HG03045 (cell line): ENCODE measurements at regions not wholly inside any gene's neighbourhood (a gene's known extent, or its start where the extent isn't known, plus 50 kb on each side); places are given as distances from the start of the nearest gene placed in this dataset.

Experiments
- ATAC-seq: cut with Tn5 transposase; IDR thresholded peaks from one replicate; pipeline ENCODE4 v1.9.1; 2021; ENCODE audit warnings: mild to moderate bottlenecking, moderate library complexity; ENCODE audit not compliant: unreplicated experiment

GRCh38 chr1:105934806-105935205 is 1121.7 kb upstream of the PRMT6 start:
- ATAC-seq = no peak

- ATAC-seq = no peak
These were observed 1091.6 kb upstream of the PRMT6 start for GRCh38 chr1:105964879-105965278.

DNA sequence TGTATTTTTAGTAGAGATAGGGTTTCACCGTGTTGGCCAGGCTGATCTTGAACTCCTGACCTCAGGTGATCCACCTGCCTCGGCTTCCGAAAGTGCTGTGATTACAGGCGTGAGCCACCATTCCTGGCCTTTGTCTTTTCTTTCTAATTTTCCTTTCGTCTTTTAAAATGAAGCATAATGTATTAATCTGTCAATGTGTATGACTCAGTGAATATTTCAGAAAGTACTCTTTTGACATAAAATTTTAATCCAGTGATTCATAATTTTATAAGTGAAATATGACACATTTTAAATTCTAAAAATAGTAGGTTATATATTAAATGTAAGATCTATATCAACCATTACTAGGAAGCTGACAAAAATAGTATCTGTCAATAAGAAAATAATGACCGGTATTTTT is 1059.0 kb upstream of the PRMT6 start:
- no peak for ATAC-seq

DNA sequence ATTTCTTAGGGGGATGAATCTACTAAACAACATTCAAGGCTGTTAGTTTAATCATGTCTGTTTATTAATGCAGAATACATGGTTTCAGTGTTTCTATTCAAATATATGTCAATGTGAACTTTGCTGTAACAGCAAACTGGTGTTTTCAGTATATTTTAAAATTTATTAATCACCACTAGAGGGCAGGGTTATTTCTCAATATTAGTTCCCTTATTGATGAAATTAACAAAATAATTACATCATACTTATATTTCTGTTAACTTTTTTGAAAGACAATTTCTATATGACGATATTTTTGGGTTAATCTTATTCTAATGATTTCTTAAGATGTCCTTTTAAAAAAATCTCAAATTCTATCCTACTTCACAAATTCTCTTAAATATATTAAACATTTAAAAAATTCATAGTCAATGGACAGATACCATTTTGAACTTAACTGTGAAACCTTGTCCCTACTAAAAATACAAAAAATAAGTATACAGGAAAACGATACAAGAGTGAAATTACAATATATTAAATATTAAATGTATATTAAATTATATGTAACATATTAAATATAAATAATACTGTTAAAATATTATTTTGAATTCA is 1034.1 kb upstream of the PRMT6 start:
- ATAC-seq = no peak

DNA sequence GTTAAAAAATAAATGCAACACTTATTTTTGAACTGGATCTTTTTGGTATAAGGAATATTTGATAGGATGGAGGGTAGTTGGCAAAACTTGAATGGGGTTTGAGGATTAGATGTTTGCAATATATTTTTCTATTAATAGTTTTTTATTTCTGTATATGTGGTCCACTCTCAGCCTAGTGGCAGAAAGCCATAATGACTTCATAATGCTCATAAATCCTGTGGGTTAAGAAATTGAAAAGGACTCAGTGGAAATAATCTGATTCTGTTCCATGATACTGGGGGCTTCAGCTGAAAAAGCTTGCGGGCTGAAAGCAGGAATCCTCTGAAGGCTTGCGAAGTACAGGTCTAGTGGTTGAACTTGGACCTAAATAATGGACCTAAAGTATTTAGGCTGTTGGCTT is 1028.6 kb upstream of the PRMT6 start:
- ATAC-seq = no peak

- ATAC-seq = no peak
These were observed 1018.9 kb upstream of the PRMT6 start for GRCh38 chr1:106037526-106037925.

DNA sequence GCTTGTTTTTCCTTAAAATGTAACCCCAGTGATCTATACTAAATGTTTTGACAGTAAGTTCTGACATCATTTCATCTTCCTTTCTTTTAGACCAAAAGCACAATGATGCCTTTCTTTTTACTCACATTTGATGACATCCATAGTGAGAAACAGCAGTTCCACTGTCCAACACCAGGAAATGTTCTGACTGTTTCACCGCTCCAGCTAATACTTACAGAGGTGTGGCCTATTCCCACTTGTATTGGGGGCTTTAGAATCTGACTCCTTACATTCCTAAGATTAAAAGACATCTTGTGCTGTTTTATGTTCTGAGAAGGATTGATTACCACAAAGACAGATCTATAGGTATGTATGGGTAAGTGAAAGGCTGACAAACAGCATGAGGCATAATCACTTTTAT is 1018.2 kb upstream of the PRMT6 start:
- no peak for ATAC-seq

DNA sequence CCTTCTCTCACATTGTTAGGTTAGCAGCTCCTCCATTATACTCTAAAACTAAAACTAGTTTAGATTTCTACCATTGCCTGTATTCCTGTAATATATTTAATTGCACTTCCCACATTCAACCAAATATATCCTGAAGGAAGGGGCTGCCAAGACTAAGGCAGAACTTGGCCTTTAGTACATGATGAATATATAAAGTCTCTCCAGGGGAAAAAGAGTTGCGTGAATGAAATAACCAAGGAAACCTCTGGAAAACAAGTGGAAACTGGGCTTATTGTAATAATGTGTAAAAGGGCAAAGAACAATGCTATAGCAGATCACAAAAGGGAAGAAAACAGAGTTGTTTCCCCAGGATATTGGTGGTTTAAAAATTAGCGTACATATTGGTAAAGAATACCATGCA is 1012.5 kb upstream of the PRMT6 start:
- no peak for ATAC-seq

- ATAC-seq = no peak
These were observed 1009.3 kb upstream of the PRMT6 start for GRCh38 chr1:106047210-106047609.

DNA sequence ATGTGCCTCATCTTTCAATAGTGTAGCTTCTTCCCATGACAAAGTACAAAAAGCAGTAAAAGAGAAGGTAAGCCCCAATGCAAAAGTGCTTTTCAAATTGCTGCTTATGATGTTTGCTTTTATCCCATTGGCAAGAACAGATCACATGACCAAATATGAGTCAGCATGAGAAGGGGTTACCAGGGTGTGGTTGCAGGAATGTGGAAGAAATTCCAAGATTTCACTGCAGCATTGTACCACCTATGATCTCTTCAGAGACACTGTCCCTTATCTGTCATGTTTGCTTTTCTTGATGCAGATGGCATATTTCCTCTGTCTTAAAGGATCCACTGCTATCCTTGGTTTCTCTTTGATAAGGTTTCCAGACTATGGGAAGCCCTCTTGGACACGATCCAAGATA is 1006.9 kb upstream of the PRMT6 start:
- no peak for ATAC-seq

- ATAC-seq = no peak
These were observed 1000.6 kb upstream of the PRMT6 start for GRCh38 chr1:106055855-106056254.

DNA sequence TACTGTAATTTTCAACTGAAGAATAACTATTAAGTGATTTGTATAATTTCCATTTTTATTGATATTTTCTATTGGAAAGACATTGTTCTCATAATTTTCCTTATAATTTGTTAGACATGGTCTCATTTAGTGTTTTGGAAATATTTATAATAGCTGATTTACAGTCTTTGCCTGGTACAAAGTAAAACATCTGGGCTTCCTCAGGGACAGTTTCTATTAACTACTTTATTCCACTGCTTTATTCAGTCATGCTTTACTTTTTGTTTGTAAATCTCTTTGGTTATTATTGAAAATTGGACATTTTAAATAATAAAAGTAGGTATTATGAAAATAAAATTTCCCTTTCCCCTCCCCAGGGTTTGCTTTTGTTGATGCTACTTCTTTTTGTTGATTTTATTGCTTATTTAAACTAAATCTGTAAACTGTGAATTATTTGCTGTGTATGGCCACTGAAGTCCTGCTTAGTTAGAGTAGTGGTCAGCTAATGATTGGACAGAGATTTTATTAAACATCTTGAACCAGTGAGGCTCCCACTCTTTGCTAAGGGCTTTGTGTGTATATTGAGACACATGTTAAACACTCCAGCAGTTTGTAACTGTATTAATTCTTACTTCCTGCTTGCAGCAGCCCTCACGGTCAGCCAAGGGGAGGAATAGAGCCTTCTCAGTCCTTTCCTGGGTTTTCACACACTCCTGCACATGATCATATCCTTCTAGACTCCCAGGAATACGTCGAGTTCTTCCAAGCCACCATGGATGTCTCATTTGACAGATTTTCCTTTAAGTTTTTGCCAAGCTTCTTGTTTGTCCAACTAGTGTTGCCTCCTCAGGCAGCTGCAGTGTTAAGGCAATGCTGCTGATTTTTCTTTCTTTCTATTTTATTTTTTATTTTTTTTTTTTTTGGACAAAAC is 994.6 kb upstream of the PRMT6 start:
- no peak for ATAC-seq

DNA sequence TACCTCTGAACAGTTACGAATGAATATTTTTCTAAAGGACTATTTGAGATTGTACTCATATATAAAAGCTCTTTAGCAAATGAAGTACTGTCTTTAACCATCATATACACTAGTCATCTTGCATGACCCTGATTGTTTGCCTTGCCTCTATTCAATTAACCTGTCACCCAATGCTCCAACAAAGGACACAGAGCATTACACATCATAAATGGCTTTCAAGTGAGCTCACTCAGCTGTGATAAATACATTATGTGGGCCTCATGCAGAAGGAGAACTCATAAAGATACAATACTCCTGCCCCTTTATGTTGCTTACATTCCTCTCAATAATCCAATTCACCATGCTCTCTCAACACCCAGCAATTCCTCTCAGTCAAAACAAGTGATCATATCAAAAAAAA is 993.0 kb upstream of the PRMT6 start:
- no peak for ATAC-seq

- ATAC-seq = peak; percentile 59
These were observed 983.4 kb upstream of the PRMT6 start for GRCh38 chr1:106072909-106073600.

GRCh38 chr1:106080608-106081325 is 975.7 kb upstream of the PRMT6 start:
- ATAC-seq = no peak

DNA sequence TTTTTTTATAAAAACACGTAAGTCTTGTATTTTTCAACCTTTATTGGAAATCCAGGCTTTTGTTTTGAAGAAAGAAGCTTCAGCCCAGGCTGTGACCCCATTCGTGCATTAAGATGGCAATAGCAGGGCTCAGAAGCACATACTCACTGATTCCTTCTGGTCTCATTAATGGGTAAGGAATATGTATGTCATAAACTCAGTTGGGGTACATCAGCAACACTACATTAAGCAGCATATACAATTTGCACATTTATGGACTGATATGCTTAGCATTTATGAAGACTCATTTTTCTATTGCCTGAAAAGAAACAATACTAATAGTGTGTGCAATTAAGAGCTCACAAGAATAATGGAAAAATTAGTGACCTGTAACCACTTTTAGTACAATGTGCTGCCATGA is 945.4 kb upstream of the PRMT6 start:
- no peak for ATAC-seq

DNA sequence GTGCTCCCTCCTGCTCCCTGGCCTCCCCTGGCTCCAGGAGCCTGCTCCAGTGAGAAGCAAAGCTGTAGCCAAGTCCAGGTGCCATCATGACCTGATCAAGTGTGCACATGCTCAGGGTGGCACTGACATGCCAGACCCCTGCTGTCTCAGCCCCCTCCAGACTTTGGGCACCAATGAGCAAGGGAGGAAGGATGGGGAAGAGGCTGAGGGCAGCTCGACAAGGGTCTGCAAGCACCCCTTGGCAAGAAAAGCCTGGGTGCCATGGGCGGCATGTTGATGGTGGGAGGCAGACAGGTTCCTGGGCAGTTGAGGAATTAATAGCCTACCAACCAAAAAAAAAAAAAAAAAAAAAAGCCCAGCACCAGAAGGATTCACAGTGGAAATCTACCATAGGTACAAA is 942.6 kb upstream of the PRMT6 start:
- ATAC-seq = no peak

DNA sequence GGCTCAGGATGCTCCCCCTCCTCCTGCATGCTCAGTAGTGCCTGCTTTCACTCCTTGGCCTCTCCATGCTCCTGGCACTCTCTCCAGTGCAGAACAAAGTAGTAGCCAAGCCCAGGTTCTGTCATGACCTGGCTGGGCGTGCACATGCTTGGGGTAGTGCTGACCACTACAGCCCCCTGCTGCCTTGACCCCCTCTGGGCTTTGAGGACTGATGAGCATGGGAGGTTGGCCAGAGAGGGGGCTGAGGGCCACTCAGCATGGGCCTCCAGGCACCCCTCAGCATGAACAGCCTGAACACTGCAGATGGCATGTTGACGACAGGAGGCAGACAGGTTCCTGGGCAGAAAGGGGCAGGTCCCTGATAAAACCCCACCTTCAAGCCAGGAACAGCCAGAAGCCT is 935.7 kb upstream of the PRMT6 start:
- no peak for ATAC-seq

DNA sequence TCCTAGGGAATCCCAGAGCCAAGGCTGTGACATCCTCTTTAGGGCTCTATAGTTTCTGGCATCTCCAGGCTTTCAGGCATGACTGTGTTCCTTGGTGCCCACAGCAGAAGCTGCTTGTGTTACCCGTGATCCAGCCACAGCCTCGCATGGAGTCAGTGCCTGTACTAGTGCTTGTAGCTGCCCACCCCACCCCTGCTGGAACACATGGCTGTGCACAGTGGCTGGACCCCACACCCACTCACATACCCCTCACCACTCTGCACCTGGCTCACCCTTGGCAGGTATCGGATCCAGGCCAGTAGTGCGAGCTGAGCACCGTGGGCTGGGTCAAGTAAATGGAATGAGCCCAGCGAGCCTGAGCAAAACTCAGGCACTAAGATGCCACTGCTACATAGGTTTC is 934.7 kb upstream of the PRMT6 start:
- ATAC-seq = no peak

- ATAC-seq = no peak
These were observed 921.9 kb upstream of the PRMT6 start for GRCh38 chr1:106134561-106134960.

DNA sequence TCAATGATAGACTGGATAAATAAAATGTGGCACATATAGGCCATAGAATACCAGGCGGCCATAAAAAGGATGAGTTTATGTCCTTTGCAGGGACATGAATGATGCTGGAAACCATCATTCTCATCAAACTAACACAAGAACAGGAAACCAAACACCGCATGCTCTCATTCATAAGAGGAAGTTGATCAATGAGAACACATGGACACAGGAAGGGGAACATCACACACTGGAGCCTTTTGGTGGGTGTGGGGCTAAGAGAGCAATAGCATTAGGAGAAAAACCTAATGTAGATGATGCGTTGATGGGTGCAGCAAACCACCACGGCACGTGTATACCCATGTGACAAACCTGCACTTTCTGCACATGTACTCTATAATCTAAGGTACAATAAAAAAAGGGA is 883.4 kb upstream of the PRMT6 start:
- ATAC-seq = no peak
